Eye (tissue), 1 donor: ENCODE measurements at regions not wholly inside any gene's neighbourhood (a gene's known extent, or its start where the extent isn't known, plus 50 kb on each side); places are given as distances from the start of the nearest gene placed in this dataset.
A peak's percentile ranks its signal among the peaks of the same experiment; 100 is the strongest.
"Not testable (repeated sequence)": the region's sequence is repeated elsewhere in the genome, so short reads cannot be mapped to it uniquely, and the experiment has no call there.

Source experiments
- DNase-seq: peaks from one replicate; pipeline ENCODE4 v3.0.0-alpha.2; 2015

GRCh38 chr4:189560605-189561004 is 380.1 kb upstream of the FRG1 start:
- DNase-seq: not testable (repeated sequence)

DNA sequence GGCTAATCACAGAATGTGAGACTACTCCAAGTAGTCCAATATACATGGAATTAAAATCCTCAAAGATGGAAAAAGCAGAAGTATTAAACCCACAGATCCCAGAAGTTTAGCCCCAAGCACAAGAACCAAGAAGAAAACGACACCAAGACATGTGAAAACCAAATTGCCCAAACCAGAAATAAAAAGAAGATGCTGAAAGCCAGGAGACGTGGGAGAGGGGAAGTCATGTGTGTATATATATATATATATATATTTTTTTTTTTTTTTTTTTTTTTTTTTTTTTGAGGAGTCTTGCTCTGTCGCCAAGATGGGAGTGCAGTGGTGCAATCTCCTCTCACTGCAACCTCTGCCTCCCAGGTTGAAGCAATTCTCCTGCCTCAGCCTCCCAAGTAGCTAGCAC is 376.9 kb upstream of the FRG1 start:
- not testable (repeated sequence) for DNase-seq

- not testable (repeated sequence) for DNase-seq
Measured at GRCh38 chr4:189566271-189566670, 374.4 kb upstream of the FRG1 start.

DNA sequence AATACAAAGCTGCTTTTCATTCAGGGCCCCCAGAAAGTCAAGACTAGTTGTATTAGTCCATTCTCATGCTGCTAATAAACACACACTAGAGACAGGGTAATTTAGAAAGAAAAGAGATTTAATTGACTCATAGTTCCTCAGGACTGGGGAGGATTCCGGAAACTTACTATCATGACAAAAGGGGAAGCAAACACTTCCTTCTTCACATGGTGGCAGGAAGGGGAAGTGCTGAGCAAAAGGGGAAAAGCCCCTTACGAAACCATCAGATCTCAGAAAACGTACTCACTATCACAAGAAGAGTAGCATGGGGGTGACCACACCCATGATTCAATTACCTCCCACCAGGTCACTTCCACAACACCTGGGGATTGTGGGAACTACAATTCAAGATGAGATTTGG is 373.8 kb upstream of the FRG1 start:
- DNase-seq: not testable (repeated sequence)

- DNase-seq: not testable (repeated sequence)
Measured at GRCh38 chr4:189579645-189580044, 361.0 kb upstream of the FRG1 start.

- not testable (repeated sequence) for DNase-seq
Measured at GRCh38 chr4:189586908-189587632, 353.6 kb upstream of the FRG1 start.

- not testable (repeated sequence) for DNase-seq
Measured at GRCh38 chr4:189589201-189589600, 351.5 kb upstream of the FRG1 start.

GRCh38 chr4:189592890-189593289 is 347.8 kb upstream of the FRG1 start:
- no peak for DNase-seq

DNA sequence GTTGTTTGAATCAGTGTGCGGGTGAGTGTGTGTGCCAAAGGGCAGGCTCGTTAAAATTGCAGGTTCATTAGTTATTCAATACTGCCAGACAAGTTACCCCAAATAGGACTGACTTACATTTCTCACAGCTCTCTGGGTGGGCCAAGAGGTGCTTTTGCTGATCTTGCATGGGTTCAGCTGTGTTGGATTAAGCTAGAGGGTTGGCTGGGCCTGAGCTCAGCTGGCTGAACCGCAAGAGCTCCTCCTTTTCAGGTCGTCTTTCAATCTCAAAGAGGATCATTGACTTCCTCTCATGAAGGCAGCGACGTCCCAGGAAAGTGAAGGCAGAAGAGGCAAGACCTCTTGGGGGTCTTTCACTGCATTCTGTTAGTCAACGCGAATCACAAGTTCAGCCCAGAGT is 343.3 kb upstream of the FRG1 start:
- DNase-seq: no peak

DNA sequence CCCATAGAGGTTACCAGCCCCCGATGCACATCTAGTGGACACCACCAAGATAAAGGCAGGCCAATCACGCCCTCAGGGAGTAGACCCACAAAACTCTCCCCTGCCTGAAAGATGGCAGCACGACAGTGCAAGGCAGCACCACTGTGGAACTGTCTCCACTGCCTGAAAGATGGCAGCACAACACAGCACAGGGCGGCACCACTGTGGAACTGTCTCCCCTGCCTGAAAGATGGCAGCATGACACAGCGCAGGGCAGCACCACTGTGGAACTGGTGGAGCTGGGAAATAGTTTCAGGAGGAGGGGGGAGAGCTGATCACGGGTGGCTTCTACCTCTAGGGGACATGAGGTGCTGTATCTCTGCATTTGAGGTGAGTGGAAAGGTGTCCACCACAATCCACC is 340.4 kb upstream of the FRG1 start:
- DNase-seq: no peak

DNA sequence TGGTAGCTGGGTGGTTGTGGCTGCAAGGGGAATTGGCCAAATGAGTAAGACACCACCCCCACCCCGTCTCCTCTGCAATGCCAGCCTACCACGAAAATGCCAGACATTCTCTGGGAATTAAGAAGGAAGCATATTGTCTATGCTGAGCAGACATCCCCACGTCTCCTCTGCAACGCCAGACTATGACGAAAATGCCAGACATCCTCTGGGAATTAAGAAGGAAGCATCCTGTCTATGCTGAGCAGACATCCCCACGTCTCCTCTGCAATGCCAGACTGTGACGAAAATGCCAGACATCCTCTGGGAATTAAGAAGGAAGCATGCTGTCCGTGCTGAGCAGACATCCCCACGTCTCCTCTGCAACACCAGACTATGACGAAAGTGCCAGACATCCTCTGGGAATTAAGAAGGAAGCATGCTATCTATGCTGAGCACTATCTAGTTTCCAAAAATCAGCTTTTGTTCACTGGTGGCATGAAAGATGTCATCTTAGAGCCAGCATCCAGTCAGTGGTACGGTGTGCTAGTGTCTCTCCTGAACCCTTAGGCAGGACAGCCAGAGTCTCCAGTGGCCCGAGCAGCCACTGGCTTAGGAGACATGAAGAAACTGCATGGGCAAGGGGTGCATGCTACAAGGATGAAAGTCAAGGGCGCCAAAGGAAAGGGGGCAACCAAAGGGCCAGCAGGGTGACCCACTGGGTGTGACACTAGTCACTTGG is 339.8 kb upstream of the FRG1 start:
- DNase-seq: peak; percentile 51

DNA sequence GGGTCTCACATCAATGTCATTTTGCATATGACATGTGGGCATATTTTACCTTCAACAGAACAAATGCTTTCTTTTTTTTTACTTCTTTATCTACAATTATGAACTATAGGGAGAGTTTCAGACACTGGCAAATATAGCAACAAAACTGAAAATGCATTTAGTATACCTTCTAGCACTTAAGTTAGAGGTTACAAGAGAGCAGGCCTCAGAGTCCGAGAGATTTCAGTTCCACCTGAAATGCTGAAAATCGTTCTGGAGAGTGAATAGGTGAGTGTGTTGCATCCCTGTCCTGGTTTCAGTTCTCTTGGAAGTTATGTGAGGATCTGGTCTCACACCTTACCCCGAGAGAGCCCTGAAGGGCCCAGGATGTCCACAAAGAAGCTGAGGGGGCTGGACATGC is 337.8 kb upstream of the FRG1 start:
- DNase-seq: not testable (repeated sequence)

- DNase-seq: not testable (repeated sequence)
Measured at GRCh38 chr4:189610571-189610970, 330.1 kb upstream of the FRG1 start.

GRCh38 chr4:189613207-189613606 is 327.5 kb upstream of the FRG1 start:
- DNase-seq: no peak

DNA sequence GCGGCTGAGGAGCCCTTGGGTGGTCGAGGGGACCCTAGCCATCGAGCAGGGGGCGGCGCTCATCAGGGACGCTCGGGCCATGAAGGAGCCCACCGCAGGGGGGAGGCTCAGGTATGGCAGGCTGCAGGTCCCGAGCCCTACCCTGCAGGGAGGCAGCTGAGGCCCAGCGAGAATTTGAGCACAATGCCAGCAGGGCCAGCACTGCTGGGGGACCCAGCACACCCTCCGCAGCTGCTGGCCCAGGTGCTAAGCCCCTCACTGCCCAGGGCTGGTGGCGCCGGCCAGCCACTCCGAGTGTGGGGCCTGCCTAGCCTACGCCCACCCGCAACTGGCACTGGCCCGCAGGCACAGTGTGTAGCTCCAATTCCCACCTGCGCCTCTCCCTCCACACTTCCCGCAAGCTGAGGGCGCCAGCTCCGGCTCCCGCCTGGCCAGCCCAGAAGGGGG is 325.4 kb upstream of the FRG1 start:
- no peak for DNase-seq

DNA sequence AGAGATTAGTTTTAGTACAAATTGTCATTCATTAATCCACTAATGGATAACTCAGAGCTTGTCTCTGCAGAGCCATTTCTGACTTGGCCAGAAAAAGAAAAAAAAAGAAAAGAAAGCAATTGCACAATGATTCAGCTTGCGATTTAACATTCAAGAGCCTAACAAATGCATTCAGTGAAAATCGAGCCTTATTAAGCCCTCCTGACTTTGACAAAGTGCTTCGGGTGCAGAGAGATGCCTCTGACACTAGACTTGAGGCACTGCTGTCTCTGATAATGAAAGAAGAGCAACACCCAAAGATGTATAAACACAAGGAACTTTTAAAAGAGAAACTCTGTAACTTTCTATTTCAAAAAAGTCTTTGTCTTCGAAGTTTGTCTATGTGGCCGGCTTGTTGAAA is 322.9 kb upstream of the FRG1 start:
- not testable (repeated sequence) for DNase-seq

GRCh38 chr4:189619441-189620250 is 321.0 kb upstream of the FRG1 start:
- not testable (repeated sequence) for DNase-seq

DNA sequence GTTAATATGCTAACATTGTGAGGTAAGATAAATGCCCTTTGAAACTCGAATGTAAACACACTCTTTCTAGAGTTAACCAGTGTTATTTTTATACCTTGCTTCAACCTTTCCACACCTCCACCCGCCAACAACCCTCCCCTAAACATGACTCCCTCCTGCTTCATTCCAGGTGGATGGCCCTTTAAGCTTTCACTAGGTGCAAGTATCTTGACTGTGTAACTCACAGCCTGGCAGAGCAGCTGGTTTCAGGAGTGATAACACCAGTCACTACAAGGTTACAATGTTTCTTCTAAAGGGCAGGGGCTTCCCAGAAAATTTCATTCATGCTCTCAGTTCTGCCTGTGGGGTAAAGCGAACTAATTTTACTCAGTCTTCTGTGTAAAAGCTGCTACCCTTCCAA is 318.1 kb upstream of the FRG1 start:
- not testable (repeated sequence) for DNase-seq

DNA sequence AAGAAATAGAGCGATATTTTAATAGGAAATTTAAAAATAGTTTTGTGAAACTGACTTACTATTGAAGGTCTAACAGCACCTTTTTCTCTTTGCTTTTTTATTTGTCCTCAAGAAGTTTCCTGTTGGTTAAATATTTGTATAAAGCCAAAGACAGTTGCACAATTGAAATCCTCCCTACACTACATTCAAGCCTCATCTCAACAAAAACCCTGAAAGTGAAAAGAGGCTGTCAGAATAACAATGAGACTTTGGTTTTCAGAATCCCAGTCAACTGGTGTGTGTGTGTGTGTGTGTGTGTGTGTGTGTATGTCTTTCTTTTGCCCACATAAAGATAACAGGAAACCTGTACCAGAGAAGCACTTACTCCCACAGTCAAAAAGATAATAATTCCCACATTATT is 313.6 kb upstream of the FRG1 start:
- not testable (repeated sequence) for DNase-seq

DNA sequence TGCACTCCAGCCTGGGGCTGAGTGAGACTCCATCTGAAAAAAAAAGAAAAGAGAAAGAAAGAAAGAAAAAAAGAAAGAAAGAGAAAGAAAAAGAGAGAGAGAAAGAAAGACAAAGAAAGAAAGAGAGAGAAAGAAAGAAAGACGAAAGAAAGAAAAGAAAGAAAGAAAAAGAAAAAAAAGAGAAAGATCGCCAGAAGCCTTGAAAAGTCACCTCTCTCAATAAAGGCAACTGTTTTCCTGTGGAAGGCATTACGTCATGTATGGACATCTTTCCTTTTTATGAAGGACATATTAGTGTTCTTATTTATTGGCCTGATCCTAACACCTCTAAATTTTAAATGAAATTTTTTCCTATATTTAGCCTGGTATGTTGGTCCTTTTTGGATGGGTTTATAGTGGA is 310.9 kb upstream of the FRG1 start:
- not testable (repeated sequence) for DNase-seq

DNA sequence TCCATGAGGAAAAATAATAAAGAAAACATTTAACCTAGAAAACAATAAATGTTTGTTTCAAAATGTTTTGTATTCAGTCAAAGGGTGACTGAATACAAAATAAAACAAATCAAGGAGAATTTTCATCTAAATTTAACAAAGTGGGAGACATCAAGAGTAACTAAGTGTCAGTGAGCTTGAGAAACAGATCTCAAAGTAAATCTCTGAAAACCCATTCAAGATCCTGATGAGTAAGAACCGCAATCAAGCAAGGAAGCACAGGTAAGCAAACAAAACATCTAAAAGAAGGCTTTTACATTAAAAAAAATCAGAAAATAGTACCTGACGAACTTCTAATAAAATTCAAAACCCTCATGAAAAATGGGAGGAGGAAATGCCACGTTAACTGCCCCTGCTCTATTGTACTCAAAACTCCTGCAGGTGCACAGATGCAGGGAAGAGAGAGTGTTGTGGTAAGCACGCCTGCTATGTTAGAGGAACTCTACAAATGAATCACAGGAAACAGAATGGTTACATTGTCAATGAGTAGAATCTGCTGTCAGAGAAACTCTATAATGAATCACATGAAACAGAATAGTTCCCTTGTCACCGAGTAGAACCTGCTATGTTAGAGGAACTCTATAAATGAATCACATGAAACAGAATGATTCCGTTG is 309.6 kb upstream of the FRG1 start:
- DNase-seq: not testable (repeated sequence)

DNA sequence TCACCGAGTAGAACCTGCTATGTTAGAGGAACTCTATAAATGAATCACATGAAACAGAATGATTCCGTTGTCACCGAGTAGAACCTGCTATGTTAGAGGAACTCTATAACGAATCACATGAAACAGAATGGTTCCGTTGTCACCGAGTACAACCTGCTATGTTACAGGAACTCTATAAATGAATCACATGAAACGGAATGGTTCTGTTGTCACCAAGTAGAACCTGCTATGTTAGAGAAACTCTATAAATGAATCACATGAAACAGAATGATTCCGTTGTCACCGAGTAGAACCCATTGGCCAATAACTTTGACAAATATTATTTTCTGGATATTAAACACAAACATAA is 309.1 kb upstream of the FRG1 start:
- not testable (repeated sequence) for DNase-seq

DNA sequence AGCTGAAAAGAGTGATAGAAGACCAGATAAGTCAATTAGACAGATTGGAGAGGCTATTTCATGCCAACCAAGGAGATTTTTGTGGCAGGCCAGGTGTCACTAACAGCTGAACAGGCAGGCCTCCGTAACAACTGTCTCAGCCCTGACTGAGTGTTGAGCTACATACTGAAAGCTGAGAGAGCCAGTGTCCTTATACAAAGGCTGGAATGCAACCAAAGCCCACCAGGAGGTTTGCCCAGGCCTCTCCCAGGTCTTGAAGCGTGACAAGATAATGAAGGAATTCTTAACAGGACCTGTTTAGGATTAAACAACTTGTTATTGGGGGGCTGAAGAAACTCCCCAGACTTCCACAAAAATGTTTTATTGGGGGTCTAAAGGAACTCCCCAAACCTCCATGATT is 290.2 kb upstream of the FRG1 start:
- DNase-seq: not testable (repeated sequence)
